ENCODE measurements at regions not wholly inside any gene's neighbourhood (a gene's known extent, or its start where the extent isn't known, plus 50 kb on each side); places are given as distances from the start of the nearest gene placed in this dataset.
"Not testable (repeated sequence)": the region's sequence is repeated elsewhere in the genome, so short reads cannot be mapped to it uniquely, and the experiment has no call there.

DNA sequence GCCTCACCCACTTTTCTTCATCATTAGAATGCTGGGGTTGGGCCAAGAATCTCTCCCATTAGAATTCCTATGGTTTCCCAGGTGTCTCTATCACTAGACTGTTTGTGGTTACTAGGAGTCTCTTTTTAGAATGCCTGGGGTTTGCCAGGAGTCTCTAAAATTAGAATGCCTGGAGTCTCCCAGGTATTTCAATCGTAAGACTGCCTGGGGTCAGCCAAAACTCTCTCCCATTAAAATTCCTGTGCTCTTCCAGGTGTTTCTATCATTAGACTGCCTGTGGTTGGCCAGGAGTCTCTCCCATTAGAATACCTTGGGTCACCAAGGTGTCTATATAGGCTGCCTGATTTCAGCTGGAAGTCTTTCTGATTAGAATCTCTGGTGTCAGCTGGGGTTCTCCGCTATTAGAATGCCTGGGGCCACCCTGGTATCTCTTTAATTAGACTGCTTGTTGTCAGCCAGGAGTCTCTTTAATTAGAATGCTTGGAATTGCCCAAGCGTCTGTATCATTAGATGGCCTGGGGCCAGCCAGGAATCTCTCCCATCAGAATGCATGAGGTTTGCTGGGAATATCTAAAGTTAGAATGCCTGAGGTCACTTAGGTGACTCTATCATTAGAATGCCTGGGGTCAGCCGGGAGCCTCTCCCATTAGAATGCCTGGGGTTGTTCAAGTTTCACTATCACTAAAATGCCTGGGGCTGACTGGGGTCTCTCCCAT, 1479.2 kb downstream of the UQCRFS1 start:
- Mint-ChIP-seq H3K9me3 (ENCODE audit: low read depth) (peaks cover 15% of the 10 kb centered on the region), H3K4me1 (no peaks in the 10 kb centered on the region), H3K27me3 (no peaks in the 10 kb centered on the region), H3K27ac (no peak overlapping the region), H3K36me3 (peaks cover 4% of the 10 kb centered on the region), H3K4me3 (no peak overlapping the region)
- DNase-seq (no peak), ATAC-seq (no peak)
- CTCF ChIA-PET, result no interaction called here

DNA sequence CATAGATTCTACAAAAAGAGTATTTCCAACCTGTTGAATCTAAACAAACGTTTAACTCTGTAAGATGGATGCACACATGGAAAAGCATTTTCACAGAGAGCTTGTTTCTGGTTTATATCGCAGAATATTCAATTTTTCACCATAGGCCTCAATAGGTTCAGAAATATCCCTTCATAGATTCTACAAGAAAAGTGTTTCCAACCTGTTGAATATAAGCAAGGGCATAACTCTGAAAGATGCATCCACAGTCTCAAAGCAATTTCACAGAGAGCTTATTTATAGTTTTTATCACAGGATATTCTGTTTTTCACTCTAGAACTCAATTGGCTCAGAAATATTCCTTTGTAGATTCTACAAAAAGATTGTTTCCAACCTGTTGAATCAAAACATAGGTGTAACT, 1483.6 kb downstream of the UQCRFS1 start:
- Mint-ChIP-seq H3K4me3 (no peak overlapping the region), H3K27ac (no peak overlapping the region), H3K36me3 (peaks cover 4% of the 10 kb centered on the region), H3K27me3 (no peaks in the 10 kb centered on the region), H3K9me3 (ENCODE audit: low read depth) (peaks cover 8% of the 10 kb centered on the region), H3K4me1 (no peaks in the 10 kb centered on the region)
- DNase-seq (no peak), ATAC-seq (no peak)
- CTCF ChIA-PET, result no interaction called here

DNA sequence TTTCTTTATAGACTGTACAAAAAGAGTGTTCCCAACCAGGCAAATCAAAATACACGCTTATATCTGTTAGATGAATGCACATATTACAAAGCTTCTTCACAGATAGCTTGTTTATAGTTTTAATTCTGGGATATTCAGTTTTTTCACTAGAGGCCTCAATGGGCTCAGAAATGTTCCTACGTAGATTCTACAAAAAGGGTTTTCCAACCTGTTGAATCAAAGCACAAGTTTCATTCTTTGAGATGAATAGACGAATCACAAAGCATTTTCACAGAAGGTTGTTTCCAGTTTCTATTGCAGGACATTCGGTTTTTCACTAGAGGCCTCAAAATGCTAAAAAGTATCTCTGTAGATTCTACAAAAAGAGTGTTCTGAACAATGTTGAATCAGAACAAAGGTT, 1490.3 kb downstream of the UQCRFS1 start:
- Mint-ChIP-seq H3K36me3 (no peaks in the 10 kb centered on the region), H3K9me3 (ENCODE audit: low read depth) (peaks cover 24% of the 10 kb centered on the region), H3K27me3 (no peaks in the 10 kb centered on the region), H3K4me3 (no peak overlapping the region), H3K4me1 (no peaks in the 10 kb centered on the region), H3K27ac (no peak overlapping the region)
- CTCF ChIA-PET, result no interaction called here
- ATAC-seq (no peak), DNase-seq (no peak)

DNA sequence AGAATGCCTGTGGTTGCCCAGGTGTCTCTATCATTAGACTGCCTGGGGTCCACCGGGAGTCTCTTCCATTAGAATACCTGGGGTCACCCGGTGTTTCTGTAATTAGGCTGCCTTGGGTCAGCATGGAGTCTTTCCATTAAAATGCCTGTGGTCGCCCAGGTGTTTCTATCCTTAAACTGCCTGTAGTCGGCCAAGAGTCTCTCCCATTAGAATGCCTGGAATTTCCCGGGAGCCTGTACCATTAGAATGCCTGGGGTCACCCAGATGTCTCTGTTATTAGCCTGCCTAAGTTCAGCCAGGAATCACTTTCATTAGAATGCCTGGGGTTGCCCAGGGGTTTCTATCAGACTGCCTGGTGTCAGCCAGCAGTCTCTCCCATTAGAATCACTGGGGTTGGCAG, 1492.8 kb downstream of the UQCRFS1 start:
- H3K27me3 Mint-ChIP-seq, result no peaks in the 10 kb centered on the region
- no peak overlapping the region for H3K27ac Mint-ChIP-seq
- ATAC-seq, result no peak
- CTCF ChIA-PET, result no interaction called here
- peaks cover 24% of the 10 kb centered on the region for H3K9me3 Mint-ChIP-seq (ENCODE audit: low read depth)
- H3K36me3 Mint-ChIP-seq, result no peaks in the 10 kb centered on the region
- no peak overlapping the region for H3K4me3 Mint-ChIP-seq
- H3K4me1 Mint-ChIP-seq, result no peaks in the 10 kb centered on the region
- DNase-seq, result no peak

DNA sequence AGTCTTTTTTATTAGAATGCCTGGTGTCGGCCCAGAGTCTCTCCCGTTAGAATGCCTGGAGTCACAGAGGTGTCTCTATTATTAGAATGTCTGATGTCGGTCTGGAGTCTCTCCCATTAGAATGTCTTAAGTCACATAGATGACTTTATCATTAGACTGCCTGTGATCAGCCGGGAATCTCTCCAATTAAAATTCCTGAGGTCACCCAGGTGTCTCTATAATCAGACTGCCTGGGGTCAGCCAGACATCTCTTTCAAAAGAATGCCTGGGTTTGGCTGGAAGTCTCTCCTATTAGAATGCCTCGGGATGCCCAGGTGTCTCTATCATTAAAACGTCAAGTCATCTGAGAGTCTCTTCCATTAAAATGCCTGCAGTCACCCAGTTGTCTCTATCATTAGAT, 1493.9 kb downstream of the UQCRFS1 start:
- H3K4me1 Mint-ChIP-seq, result no peaks in the 10 kb centered on the region
- no peaks in the 10 kb centered on the region for H3K36me3 Mint-ChIP-seq
- ATAC-seq (no peak), DNase-seq (no peak)
- H3K27ac Mint-ChIP-seq, result no peak overlapping the region
- CTCF ChIA-PET, result no interaction called here
- no peak overlapping the region for H3K4me3 Mint-ChIP-seq
- peaks cover 20% of the 10 kb centered on the region for H3K9me3 Mint-ChIP-seq (ENCODE audit: low read depth)
- H3K27me3 Mint-ChIP-seq, result no peaks in the 10 kb centered on the region

DNA sequence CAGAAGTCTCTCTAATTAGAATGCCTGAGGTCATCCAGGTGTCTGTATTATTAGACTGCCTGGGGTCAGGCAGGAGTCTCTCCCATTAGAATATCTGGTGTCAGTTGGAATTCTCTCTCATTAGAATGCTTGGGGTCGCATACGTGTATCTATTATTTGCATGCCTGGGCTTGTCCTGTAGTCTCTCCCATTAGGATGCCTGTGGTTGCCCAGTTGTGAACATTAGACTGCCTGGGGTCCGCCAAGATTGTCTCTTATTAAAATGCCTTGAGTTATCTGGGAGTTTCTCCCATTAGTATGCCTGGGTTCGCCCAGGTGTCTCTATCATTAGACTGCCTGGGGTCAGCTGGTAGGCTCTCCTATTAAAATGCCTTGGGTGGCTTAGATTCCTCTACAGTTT, 1494.7 kb downstream of the UQCRFS1 start:
- Mint-ChIP-seq H3K4me3 (no peak overlapping the region), H3K9me3 (ENCODE audit: low read depth) (peaks cover 20% of the 10 kb centered on the region), H3K27me3 (no peaks in the 10 kb centered on the region), H3K36me3 (no peaks in the 10 kb centered on the region), H3K4me1 (no peaks in the 10 kb centered on the region), H3K27ac (no peak overlapping the region)
- DNase-seq, result no peak
- CTCF ChIA-PET, result no interaction called here
- ATAC-seq, result no peak

DNA sequence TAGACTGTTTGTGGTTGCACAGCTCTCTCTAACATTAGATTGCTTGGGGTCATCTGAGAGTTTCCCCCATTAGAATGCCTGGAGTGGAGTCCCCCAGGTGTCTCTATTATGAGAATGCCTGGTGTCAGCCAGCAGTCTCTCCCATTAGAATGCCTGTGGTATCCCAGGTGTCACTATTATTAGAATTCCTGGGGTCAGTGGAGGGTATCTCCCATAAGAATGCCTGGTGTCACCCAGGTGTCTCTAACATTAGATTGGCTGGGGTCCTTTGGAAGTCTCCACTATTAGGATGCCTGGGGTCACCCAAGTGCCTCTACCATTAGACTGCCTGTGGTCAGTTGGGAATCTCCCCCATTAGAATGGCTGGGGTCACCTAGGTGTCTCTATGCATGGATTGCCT, 1495.1 kb downstream of the UQCRFS1 start:
- ATAC-seq (no peak), DNase-seq (no peak)
- CTCF ChIA-PET, result no interaction called here
- Mint-ChIP-seq H3K4me3 (no peak overlapping the region), H3K9me3 (ENCODE audit: low read depth) (peaks cover 22% of the 10 kb centered on the region), H3K27me3 (no peaks in the 10 kb centered on the region), H3K36me3 (no peaks in the 10 kb centered on the region), H3K4me1 (no peaks in the 10 kb centered on the region), H3K27ac (no peak overlapping the region)

DNA sequence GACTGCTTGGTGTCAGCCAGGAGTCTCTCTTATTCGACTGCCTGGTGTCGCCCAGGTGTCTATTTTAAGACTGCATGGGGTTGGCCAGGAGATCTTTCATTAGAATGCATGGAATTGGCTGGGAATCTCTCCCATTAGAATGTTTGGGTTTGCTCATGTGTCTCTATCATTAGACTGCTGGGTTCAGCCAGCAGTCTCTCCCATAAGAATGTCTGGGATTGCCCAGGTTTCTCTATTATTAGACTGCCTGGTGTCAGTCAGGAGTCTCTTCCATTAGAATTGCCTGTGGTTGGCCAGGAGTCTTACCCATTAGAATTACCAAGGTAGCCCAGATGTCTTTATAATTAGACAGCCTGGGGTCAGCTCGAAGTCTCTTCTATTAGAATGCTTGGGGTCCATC, 1496.0 kb downstream of the UQCRFS1 start:
- H3K4me1 Mint-ChIP-seq, result no peaks in the 10 kb centered on the region
- peaks cover 22% of the 10 kb centered on the region for H3K9me3 Mint-ChIP-seq (ENCODE audit: low read depth)
- CTCF ChIA-PET, result no interaction called here
- ATAC-seq (no peak), DNase-seq (no peak)
- H3K27me3 Mint-ChIP-seq, result no peaks in the 10 kb centered on the region
- no peak overlapping the region for H3K27ac Mint-ChIP-seq
- H3K36me3 Mint-ChIP-seq, result no peaks in the 10 kb centered on the region
- H3K4me3 Mint-ChIP-seq, result no peak overlapping the region

DNA sequence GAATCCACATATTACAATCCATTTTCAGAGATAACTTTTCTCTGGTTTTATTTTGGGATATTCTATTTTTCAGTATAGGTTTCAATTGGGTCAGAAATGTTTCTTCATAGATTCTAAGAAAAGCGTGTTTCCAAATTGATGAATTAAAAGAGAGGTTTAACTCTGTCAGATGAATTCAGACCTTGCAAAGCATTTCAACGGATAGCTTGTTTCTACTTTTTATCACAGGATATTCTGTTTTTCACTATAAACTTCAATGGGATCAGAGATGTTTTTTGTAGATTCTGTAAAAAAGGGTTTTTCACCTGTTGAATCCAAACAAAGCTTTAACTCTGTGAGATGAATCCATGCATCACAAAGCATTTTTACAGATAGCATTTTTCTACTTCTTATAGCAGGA, 1498.1 kb downstream of the UQCRFS1 start:
- ATAC-seq, result no peak
- H3K9me3 Mint-ChIP-seq (ENCODE audit: low read depth), result peaks cover 18% of the 10 kb centered on the region
- CTCF ChIA-PET, result no interaction called here

DNA sequence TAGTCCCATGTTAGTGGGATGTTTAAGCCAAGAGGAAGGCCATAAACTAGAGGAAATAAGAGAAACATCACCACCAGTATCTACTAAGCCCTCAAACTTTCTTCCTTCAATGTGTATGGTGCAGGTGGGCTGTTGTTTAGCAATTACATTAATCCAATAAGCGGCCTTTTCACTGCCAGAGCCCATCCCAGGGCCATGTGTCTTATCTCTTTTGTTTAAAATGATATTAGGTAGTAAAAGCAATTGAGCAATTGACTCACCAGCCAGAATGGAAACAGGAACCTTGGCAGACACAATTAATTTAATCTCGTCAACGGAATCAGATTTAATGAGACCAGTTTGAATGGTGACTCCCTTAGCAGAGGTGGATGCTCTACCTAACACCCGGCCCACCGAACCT, 1503.5 kb downstream of the UQCRFS1 start:
- CTCF ChIA-PET, result no interaction called here
- Mint-ChIP-seq H3K36me3 (peaks cover 2% of the 10 kb centered on the region), H3K9me3 (ENCODE audit: low read depth) (peaks cover 10% of the 10 kb centered on the region), H3K27me3 (no peaks in the 10 kb centered on the region), H3K27ac (no peak overlapping the region), H3K4me1 (no peaks in the 10 kb centered on the region), H3K4me3 (no peak overlapping the region)
- DNase-seq (no peak), ATAC-seq (no peak)

More for the DNA sequence above, 1498.1 kb downstream of the UQCRFS1 start:
- Mint-ChIP-seq H3K4me1 (no peaks in the 10 kb centered on the region), H3K27ac (no peak overlapping the region), H3K4me3 (no peak overlapping the region), H3K27me3 (no peaks in the 10 kb centered on the region), H3K36me3 (peaks cover 2% of the 10 kb centered on the region)
- DNase-seq, result no peak

DNA sequence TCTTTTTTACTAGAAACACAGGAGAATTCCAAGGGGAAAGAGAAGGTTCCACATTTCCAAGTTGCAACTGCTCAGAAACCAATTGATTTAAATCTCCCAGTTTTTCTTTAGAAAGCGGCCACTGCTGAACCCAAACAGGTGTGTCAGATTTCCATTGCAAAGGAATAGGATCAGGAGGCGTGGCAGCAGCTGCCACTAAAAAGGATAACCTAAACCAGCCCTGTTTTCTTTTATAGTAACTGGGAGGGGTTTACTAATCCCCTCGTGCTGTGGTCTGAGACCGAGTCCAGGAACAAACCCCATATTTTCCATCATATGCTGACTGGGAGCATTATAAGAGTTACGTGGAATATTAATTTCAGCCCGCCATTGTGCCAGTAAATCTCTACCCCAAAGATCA, 1504.0 kb downstream of the UQCRFS1 start:
- H3K36me3 Mint-ChIP-seq, H3K4me3 Mint-ChIP-seq, CTCF ChIA-PET, ATAC-seq, H3K4me1 Mint-ChIP-seq, H3K27me3 Mint-ChIP-seq, H3K27ac Mint-ChIP-seq, DNase-seq: not testable (repeated sequence)
- peaks cover 10% of the 10 kb centered on the region for H3K9me3 Mint-ChIP-seq (ENCODE audit: low read depth)

DNA sequence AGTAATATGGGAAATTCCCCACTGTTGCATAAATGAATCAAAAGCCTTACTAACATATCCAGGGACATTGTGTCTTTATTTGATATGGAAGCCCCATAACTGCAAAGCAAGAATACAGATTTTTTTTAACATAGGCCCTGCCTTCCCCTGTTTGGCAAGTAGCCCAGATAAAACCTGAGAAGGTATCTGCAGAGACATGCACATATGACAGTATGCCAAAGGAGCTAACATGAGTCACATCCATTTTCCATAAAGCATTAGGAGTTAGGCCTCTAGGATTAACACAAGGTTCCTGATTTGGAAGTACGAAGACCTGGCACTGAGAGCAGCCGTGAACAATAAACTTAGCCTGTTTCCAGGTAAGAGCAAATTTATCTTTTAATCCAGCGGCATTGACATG, 1505.9 kb downstream of the UQCRFS1 start:
- ATAC-seq; H3K27me3 Mint-ChIP-seq; DNase-seq; H3K27ac Mint-ChIP-seq; H3K36me3 Mint-ChIP-seq; H3K4me1 Mint-ChIP-seq; H3K9me3 Mint-ChIP-seq (ENCODE audit: low read depth); CTCF ChIA-PET; H3K4me3 Mint-ChIP-seq: not testable (repeated sequence)

DNA sequence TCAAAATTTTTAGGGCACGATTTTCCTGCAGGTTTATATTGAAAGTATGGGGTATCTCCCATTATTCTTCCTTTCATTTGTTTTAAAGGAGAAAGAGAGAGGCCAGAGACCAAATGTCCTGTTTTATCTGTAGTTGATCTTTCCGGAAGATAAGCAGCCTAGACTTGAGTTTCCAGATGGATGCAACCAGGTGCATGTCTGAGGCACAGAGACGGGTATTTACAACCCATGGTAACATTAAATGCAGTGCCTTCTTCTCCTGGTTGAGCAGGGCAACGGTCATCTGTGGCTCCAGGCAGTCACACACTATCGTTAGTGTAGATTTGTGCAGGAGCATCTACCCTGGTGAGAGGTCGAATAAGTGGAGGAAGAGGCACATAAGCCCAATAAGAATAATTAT, 1507.1 kb downstream of the UQCRFS1 start:
- DNase-seq (no peak), ATAC-seq (no peak)
- H3K36me3 Mint-ChIP-seq, result no peaks in the 10 kb centered on the region
- no peak overlapping the region for H3K27ac Mint-ChIP-seq
- CTCF ChIA-PET, result no interaction called here
- H3K4me3 Mint-ChIP-seq, result no peak overlapping the region
- H3K27me3 Mint-ChIP-seq, result no peaks in the 10 kb centered on the region
- peaks cover 4% of the 10 kb centered on the region for H3K9me3 Mint-ChIP-seq (ENCODE audit: low read depth)
- no peaks in the 10 kb centered on the region for H3K4me1 Mint-ChIP-seq

DNA sequence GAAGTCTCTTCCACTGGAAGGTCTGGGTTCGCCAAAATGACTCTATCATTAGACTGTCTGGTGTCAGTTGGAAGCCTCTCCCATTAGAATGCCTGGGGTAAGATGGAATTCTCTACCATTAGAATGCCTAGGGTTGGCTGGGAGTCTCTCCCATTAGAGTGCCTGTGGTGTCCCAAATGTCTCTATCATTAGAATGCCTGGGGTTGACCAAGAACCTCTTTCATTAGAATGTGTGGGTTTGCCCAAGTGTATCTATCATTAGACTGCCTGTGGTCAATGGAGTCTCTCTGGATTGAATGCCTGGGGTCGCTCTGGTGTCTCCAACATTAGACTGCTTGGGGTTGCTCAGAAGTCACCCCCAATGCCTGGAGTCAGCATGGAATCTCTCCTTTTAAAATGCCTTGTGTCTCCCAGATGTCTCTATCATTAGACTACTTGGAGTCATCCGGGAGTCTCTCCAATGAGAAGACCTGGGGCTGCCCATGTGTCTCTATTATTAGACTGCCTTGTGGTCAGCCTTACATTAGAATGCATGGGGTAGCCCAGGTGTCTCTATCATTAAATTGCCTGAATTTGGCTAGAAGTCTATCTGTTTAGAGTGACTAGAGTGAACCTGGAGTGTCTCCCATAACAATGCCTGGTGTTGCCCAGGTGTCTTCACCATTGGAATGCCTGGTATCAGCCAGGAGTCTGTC, 1518.4 kb downstream of the UQCRFS1 start:
- ATAC-seq, result no peak
- CTCF ChIA-PET, result no interaction called here
- Mint-ChIP-seq H3K4me1 (no peaks in the 10 kb centered on the region), H3K27me3 (no peaks in the 10 kb centered on the region), H3K36me3 (no peaks in the 10 kb centered on the region), H3K27ac (no peak overlapping the region), H3K4me3 (no peak overlapping the region), H3K9me3 (ENCODE audit: low read depth) (peaks cover 22% of the 10 kb centered on the region)
- DNase-seq, result no peak
